HG03439 (cell line): ENCODE measurements at regions not wholly inside any gene's neighbourhood (a gene's known extent, or its start where the extent isn't known, plus 50 kb on each side); places are given as distances from the start of the nearest gene placed in this dataset.
A peak's percentile ranks its signal among the peaks of the same experiment; 100 is the strongest.

ENCODE experiments used
- ATAC-seq: cut with Tn5 transposase; IDR thresholded peaks from one replicate; pipeline ENCODE4 v1.9.1; 2021; ENCODE audit warnings: mild to moderate bottlenecking, moderate library complexity; ENCODE audit not compliant: unreplicated experiment

- ATAC-seq: no peak
Observed at GRCh38 chr2:186274936-186275575, 211.0 kb upstream of the ZC3H15 start.

GRCh38 chr2:186276909-186277308 is 209.2 kb upstream of the ZC3H15 start:
- no peak for ATAC-seq

GRCh38 chr2:186281726-186282125 is 204.3 kb upstream of the ZC3H15 start:
- no peak for ATAC-seq

GRCh38 chr2:186294248-186294888 is 191.7 kb upstream of the ZC3H15 start:
- ATAC-seq: no peak

- no peak for ATAC-seq
Observed at GRCh38 chr2:186299610-186300009, 186.4 kb upstream of the ZC3H15 start.

GRCh38 chr2:186302263-186302662 is 183.8 kb upstream of the ZC3H15 start:
- no peak for ATAC-seq

GRCh38 chr2:186303091-186303490 is 183.0 kb upstream of the ZC3H15 start:
- ATAC-seq: no peak

GRCh38 chr2:186304064-186304463 is 182.0 kb upstream of the ZC3H15 start:
- no peak for ATAC-seq

- ATAC-seq: no peak
Observed at GRCh38 chr2:186306754-186307153, 179.3 kb upstream of the ZC3H15 start.

- no peak for ATAC-seq
Observed at GRCh38 chr2:186307871-186308270, 178.2 kb upstream of the ZC3H15 start.

GRCh38 chr2:186308347-186308746 is 177.7 kb upstream of the ZC3H15 start:
- ATAC-seq: no peak

GRCh38 chr2:186309901-186310300 is 176.2 kb upstream of the ZC3H15 start:
- ATAC-seq: no peak

- ATAC-seq: no peak
Observed at GRCh38 chr2:186319105-186319504, 167.0 kb upstream of the ZC3H15 start.

GRCh38 chr2:186325827-186326535 is 160.1 kb upstream of the ZC3H15 start:
- ATAC-seq: no peak

- peak; percentile 71 for ATAC-seq
Observed at GRCh38 chr2:186327251-186327868, 158.7 kb upstream of the ZC3H15 start.

GRCh38 chr2:186328838-186329237 is 157.2 kb upstream of the ZC3H15 start:
- ATAC-seq: no peak

- no peak for ATAC-seq
Observed at GRCh38 chr2:186330050-186330449, 156.0 kb upstream of the ZC3H15 start.

- ATAC-seq: no peak
Observed at GRCh38 chr2:186339716-186340115, 146.3 kb upstream of the ZC3H15 start.

GRCh38 chr2:186342029-186342428 is 144.0 kb upstream of the ZC3H15 start:
- no peak for ATAC-seq

- ATAC-seq: no peak
Observed at GRCh38 chr2:186345745-186346144, 140.3 kb upstream of the ZC3H15 start.

- no peak for ATAC-seq
Observed at GRCh38 chr2:186346216-186346615, 139.8 kb upstream of the ZC3H15 start.

GRCh38 chr2:186347472-186347871 is 138.6 kb upstream of the ZC3H15 start:
- no peak for ATAC-seq
